CMK (cell line): ENCODE measurements at regions not wholly inside any gene's neighbourhood (a gene's known extent, or its start where the extent isn't known, plus 50 kb on each side); places are given as distances from the start of the nearest gene placed in this dataset.

ENCODE experiments used
- DNase-seq: peaks from one replicate; pipeline ENCODE4 v3.0.0-alpha.2; 2010; ENCODE audit warnings: low read depth

GRCh38 chr9:90948156-90948555, 146.5 kb downstream of the SYK start:
- no peak for DNase-seq

GRCh38 chr9:90950600-90950999, 149.0 kb downstream of the SYK start:
- DNase-seq = no peak

GRCh38 chr9:90953200-90953599, 151.6 kb downstream of the SYK start:
- no peak for DNase-seq

- no peak for DNase-seq
Measured at GRCh38 chr9:90953805-90954204, 152.2 kb downstream of the SYK start.

GRCh38 chr9:90956026-90956810, 154.6 kb downstream of the SYK start:
- no peak for DNase-seq

GRCh38 chr9:90958328-90958727, 156.7 kb downstream of the SYK start:
- DNase-seq = no peak

GRCh38 chr9:90960941-90961340, 159.3 kb downstream of the SYK start:
- DNase-seq = no peak

- no peak for DNase-seq
Measured at GRCh38 chr9:90961375-90961774, 159.8 kb downstream of the SYK start.

GRCh38 chr9:90964101-90965020, 162.7 kb downstream of the SYK start:
- DNase-seq = peak; percentile 18

GRCh38 chr9:90965226-90966030, 163.8 kb downstream of the SYK start:
- DNase-seq = no peak

- no peak for DNase-seq
Measured at GRCh38 chr9:90966031-90966290, 164.3 kb downstream of the SYK start.

GRCh38 chr9:90966480-90967144, 165.0 kb downstream of the SYK start:
- no peak for DNase-seq

- no peak for DNase-seq
Measured at GRCh38 chr9:90967145-90967538, 165.5 kb downstream of the SYK start.

- DNase-seq = no peak
Measured at GRCh38 chr9:90969021-90969675, 167.5 kb downstream of the SYK start.

- no peak for DNase-seq
Measured at GRCh38 chr9:90970608-90971007, 169.0 kb downstream of the SYK start.

GRCh38 chr9:90972057-90972456, 170.4 kb downstream of the SYK start:
- DNase-seq = no peak

- no peak for DNase-seq
Measured at GRCh38 chr9:90974016-90974415, 172.4 kb downstream of the SYK start.

- no peak for DNase-seq
Measured at GRCh38 chr9:90974643-90975245, 173.1 kb downstream of the SYK start.

- no peak for DNase-seq
Measured at GRCh38 chr9:90975781-90976538, 174.3 kb downstream of the SYK start.

GRCh38 chr9:90979138-90979551, 177.5 kb downstream of the SYK start:
- DNase-seq = no peak
